WERI-Rb-1 (cell line): ENCODE measurements at regions not wholly inside any gene's neighbourhood (a gene's known extent, or its start where the extent isn't known, plus 50 kb on each side); places are given as distances from the start of the nearest gene placed in this dataset.

Experiments used
- DNase-seq: peaks from one replicate; pipeline ENCODE4 v3.0.0-alpha.2; 2020
- H3K27ac ChIP-seq: fragments of 250-450 bp; sonication (Bioruptor Pico); 2 replicates; pipeline ENCODE4 v1.5.1; 2020; ENCODE audit warnings: mild to moderate bottlenecking, moderate library complexity
- H3K27me3 ChIP-seq: fragments of 250-450 bp; sonication (Bioruptor Pico); 2 replicates; pipeline ENCODE4 v1.5.1; 2021; ENCODE audit warnings: mild to moderate bottlenecking, low read depth, moderate library complexity; ENCODE audit not compliant: insufficient read depth, severe bottlenecking
- H3K36me3 ChIP-seq: fragments of 250-450 bp; sonication (Bioruptor Pico); 2 replicates; pipeline ENCODE4 v1.5.1; 2020; ENCODE audit warnings: mild to moderate bottlenecking, moderate library complexity
- H3K4me3 ChIP-seq: 2 replicates; pipeline ENCODE4 v1.5.1; 2011; ENCODE audit warnings: low read depth, mild to moderate bottlenecking, control low read depth, low read length
- H3K9me3 ChIP-seq: fragments of 250-450 bp; sonication (Bioruptor Pico); 2 replicates; pipeline ENCODE4 v1.5.1; 2021; ENCODE audit warnings: mild to moderate bottlenecking, moderate library complexity; ENCODE audit not compliant: severe bottlenecking
- CTCF ChIP-seq: IDR thresholded peaks from 2 replicates; pipeline ENCODE4 v1.5.1; 2011; ENCODE audit warnings: low read depth, mild to moderate bottlenecking, control low read depth, inconsistent platforms, low read length

GRCh38 chr12:42819846-42820245 is 230.3 kb upstream of the PRICKLE1 start:
- Histone ChIP-seq H3K36me3 (no peaks in the 10 kb centered on the region), H3K4me3 (no peak overlapping the region), H3K9me3 (no peaks in the 10 kb centered on the region), H3K27ac (no peak overlapping the region), H3K27me3 (no peaks in the 10 kb centered on the region)
- TF ChIP-seq CTCF = no peak
- no peak for DNase-seq

DNA sequence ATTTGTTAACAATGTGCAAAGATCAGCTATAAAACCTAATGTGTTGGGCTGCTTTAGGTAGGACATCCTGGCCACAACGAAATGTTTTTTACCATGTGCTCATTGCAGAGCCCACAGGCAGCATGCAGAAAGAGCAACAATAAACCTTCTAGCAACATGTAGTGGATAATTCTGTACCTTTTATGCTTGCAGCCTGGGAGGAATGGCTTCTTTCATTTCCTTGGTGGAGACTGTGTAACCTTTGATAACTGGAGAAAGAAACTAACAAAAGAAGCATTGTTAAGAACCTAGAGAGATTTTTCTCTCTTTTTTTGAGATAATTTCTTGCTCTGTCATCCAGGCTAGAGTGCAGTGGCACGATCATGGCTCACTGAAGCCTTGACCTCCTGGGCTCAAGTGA is 225.5 kb upstream of the PRICKLE1 start:
- Histone ChIP-seq H3K36me3 (no peaks in the 10 kb centered on the region), H3K4me3 (no peak overlapping the region), H3K9me3 (no peaks in the 10 kb centered on the region), H3K27ac (no peak overlapping the region), H3K27me3 (no peaks in the 10 kb centered on the region)
- no peak for TF ChIP-seq CTCF
- no peak for DNase-seq

GRCh38 chr12:42812871-42813270 is 223.3 kb upstream of the PRICKLE1 start:
- Histone ChIP-seq H3K27ac (no peak overlapping the region), H3K4me3 (no peak overlapping the region), H3K27me3 (no peaks in the 10 kb centered on the region), H3K9me3 (no peaks in the 10 kb centered on the region), H3K36me3 (no peaks in the 10 kb centered on the region)
- no peak for TF ChIP-seq CTCF
- no peak for DNase-seq

DNA sequence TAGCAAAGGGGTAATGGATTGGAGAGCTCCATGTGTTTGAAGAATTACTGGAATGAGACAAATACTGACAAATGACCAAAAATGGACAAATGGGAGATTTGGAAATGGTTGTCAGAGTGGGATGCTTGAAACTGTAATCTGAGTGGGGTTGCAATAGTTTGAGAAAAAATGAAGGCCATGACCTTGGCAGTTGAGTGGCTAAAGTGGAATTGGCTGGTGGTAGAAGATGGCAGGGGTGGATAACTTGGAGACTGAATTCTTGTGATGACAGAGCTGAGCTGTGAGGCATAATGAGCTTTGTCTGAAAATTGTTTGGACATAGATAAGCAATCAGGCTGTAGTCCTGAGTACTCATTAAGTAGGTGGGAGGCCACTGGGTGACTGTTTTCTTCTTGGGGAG is 222.5 kb upstream of the PRICKLE1 start:
- no peak for TF ChIP-seq CTCF
- H3K27me3 ChIP-seq = no peaks in the 10 kb centered on the region

GRCh38 chr12:42810006-42810405 is 220.5 kb upstream of the PRICKLE1 start:
- Histone ChIP-seq H3K27ac (no peak overlapping the region), H3K4me3 (no peak overlapping the region), H3K27me3 (no peaks in the 10 kb centered on the region), H3K36me3 (no peaks in the 10 kb centered on the region), H3K9me3 (no peaks in the 10 kb centered on the region)
- TF ChIP-seq CTCF = no peak
- DNase-seq = no peak

More for the DNA sequence above, 222.5 kb upstream of the PRICKLE1 start:
- Histone ChIP-seq H3K4me3 (no peak overlapping the region), H3K9me3 (no peaks in the 10 kb centered on the region), H3K27ac (no peak overlapping the region), H3K36me3 (no peaks in the 10 kb centered on the region)
- no peak for DNase-seq

- H3K9me3 ChIP-seq = no peaks in the 10 kb centered on the region
- H3K27ac ChIP-seq = no peak overlapping the region
- no peak for TF ChIP-seq CTCF
- no peaks in the 10 kb centered on the region for H3K27me3 ChIP-seq
- no peak for DNase-seq
- H3K4me3 ChIP-seq = no peak overlapping the region
- no peaks in the 10 kb centered on the region for H3K36me3 ChIP-seq
These were observed 219.7 kb upstream of the PRICKLE1 start for GRCh38 chr12:42809226-42809625.
